Fibroblast of the aortic adventitia (primary cell): ENCODE measurements at regions not wholly inside any gene's neighbourhood (a gene's known extent, or its start where the extent isn't known, plus 50 kb on each side); places are given as distances from the start of the nearest gene placed in this dataset.

Source experiments
- DNase-seq: peaks from one replicate; pipeline ENCODE4 v3.0.0-alpha.2; 2010; ENCODE audit warnings: low read depth
- H3K4me3 ChIP-seq: 2 replicates; pipeline ENCODE4 v1.5.1; 2011; ENCODE audit warnings: low read depth, mild to moderate bottlenecking, control low read depth, low read length, moderate library complexity
- TF ChIP-seq, protein P1 (sequence below): IDR thresholded peaks from 2 replicates; pipeline ENCODE4 v1.5.1; 2011; ENCODE audit warnings: mild to moderate bottlenecking, low read length, control low read depth, inconsistent platforms; ENCODE audit not compliant: insufficient read depth

DNA sequence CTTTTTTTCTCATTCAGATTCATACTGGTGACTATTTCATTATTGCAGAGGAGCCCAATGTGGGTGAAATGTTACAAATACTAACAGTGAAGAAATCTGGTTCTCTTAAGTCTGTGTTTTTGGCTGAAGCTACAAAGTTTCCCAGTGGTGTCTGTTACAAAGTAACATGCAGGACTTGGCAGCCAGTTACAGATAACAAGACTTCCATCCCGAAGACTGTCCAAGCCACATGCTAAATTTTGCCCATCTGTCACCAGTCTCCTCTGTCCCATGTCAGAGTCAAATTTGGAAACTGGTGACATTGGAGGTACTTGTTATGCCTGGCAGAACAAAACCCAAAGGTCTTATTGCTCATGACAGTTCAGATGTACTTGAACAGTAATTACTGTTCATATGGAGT lies 269.2 kb upstream of the GOLIM4 start:
- no peak for DNase-seq
- TF ChIP-seq, protein P1, sequence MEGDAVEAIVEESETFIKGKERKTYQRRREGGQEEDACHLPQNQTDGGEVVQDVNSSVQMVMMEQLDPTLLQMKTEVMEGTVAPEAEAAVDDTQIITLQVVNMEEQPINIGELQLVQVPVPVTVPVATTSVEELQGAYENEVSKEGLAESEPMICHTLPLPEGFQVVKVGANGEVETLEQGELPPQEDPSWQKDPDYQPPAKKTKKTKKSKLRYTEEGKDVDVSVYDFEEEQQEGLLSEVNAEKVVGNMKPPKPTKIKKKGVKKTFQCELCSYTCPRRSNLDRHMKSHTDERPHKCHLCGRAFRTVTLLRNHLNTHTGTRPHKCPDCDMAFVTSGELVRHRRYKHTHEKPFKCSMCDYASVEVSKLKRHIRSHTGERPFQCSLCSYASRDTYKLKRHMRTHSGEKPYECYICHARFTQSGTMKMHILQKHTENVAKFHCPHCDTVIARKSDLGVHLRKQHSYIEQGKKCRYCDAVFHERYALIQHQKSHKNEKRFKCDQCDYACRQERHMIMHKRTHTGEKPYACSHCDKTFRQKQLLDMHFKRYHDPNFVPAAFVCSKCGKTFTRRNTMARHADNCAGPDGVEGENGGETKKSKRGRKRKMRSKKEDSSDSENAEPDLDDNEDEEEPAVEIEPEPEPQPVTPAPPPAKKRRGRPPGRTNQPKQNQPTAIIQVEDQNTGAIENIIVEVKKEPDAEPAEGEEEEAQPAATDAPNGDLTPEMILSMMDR, result no peak

DNA sequence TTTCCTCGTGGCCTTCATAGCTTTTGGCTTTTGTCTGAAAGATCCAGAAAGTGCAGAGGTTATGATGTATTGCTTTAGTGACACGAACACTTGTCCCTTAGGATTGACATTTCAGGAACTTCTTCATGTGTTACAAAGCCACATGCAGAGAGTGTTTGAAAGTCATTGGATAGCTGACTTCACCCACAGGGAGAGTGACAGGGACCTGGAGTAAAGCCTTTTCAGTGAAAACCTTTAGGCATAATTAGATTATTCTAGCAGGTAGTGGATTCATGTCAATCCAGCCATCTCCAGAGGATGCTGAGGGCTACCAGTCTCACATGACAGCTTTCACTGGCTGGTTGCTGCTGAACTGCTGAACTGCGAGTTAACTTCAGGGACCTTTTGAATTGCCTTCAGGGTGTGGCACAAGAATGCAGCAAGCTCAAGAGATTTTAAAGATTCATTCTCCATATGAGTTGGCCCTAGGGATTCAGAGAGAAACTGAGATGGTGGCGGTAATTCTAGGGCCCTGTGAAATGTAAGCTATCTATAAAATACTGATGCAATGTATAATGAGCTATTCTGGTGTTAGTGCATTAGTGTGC lies 267.0 kb upstream of the GOLIM4 start:
- no peak for DNase-seq
- no peak overlapping the region for H3K4me3 ChIP-seq
- TF ChIP-seq, protein P1, result no peak

More for the DNA sequence above, 269.2 kb upstream of the GOLIM4 start:
- no peak overlapping the region for H3K4me3 ChIP-seq

DNA sequence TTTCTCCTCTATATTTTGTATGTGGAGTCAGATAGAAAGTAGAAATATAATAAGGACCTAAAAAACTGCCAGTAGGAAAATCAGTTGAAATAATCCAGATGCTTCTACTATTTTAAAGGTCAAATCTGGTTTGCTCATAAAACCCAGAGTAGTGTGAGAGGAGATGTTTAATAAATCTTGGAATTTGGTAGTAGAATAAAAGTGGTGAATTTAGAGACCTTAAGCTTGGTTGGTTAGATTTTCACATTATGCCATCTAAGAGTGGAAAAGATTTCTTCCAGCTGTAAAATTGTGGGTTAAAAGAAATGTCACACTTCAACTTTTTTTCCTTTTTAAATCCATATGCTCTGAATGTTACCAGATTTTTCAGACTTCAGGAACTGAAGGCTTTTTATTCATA lies 266.4 kb upstream of the GOLIM4 start:
- H3K4me3 ChIP-seq, result no peak overlapping the region
- TF ChIP-seq, protein P1, result no peak
- no peak for DNase-seq

DNA sequence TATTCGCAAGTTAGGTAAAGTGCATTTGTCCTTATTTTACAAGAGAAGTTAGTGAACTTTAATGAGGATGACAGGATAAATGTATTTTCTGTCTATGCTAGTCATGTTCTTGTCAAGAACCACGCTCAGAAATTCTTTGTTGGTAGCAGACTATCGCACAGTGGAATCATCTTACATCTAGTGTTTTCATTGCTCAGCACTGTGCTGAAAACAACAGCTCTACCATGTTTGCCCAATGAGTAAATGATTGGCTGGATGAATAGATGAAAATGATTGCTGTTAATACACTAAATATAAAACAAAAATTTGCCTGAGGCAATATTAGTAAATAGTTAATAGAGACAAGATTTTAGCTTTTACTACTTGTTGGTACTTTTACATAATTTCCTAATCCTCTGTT lies 265.3 kb upstream of the GOLIM4 start:
- no peak overlapping the region for H3K4me3 ChIP-seq
- TF ChIP-seq, protein P1, result no peak

DNA sequence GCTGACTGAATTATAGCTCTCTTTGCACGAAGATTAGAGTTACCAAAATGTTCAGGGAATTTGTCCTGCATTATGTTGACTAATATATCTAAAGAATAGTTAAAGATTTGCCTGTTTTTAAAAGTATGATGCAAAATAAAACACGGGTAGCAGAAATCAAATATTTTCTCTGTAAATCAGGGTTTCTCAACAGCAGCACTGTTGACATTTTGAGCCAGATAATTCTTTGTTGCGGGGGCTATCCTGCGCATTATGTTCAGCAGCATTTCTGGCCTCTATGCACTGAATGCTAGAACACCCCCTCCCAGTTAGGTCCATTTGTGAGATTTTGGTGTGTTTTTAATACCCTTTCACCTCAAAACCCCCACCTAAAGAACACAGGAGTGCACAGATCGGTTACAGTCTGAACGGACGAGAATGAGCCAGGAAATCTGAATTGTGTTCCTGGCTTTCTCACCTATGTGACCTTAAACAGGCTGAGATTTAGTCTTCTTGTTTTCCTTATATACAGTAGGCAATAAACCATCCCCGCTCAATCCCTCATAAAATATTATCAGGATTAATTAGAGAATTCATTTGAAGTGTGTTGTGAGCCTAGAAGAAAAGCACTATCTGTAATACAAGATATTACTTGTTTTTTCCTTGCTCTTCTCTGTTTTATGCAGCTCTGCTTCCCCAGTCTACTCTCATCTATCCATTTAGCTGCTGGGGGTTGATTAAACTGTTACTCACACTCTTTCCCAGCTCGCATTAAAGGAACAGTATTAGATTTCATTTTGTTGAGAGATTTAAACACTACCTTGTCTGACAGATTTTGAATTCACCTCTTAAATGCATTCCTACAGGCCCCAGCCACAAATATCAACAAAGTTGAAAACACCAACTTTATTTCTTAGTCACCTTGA lies 247.5 kb upstream of the GOLIM4 start:
- TF ChIP-seq, protein P1, result no peak

More for the DNA sequence above, 265.3 kb upstream of the GOLIM4 start:
- DNase-seq, result no peak

DNA sequence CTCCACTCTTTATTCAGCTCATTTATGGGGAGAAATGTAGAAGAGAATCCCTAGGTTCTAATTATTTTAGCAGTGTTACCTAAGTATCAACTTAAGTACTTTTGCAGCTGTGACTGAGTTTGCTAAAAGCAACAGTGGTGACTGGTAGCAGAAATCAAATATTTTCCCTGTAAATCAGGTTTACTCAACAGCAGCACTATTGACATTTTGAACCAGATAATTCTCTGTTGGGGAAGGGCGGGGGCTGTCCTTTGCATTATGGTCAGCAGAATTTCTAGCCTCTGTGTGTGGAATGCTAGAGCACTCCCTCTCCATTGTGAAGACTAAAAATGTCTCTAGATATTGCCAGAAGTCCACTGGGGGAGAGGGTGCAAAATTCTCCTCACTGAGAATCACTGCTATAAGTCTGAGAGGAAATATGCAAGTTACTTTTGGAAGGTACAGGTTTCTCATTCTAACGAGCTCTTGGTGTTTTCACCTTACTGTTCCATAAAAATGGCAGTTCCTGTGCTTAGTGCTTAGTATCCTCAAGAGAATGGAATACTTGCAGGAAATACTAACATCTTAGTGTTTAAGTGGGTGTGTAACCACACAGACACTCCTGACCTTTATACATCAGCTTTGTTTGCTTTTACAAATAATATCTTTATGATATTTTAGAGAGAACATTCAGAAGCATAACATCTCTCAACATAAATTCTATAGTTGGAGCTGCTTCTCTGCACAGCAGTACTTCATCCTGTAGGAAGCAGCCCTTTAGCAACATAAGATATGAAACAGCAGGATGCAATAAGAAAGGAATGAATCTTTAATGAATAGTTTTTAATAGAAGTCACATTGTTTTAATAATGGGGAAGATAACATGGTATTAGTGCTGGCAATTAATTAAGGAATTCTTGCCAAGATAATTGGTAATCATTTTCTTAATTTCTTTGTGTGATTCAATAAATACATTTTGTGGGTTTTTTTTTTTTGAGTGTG lies 246.5 kb upstream of the GOLIM4 start:
- H3K4me3 ChIP-seq, result no peak overlapping the region
- no peak for DNase-seq
- TF ChIP-seq, protein P1, result no peak

More for the DNA sequence above, 247.5 kb upstream of the GOLIM4 start:
- H3K4me3 ChIP-seq, result no peak overlapping the region
- DNase-seq, result no peak
